Psoas muscle (tissue), 7 donors: ENCODE measurements at regions not wholly inside any gene's neighbourhood (a gene's known extent, or its start where the extent isn't known, plus 50 kb on each side); places are given as distances from the start of the nearest gene placed in this dataset.

Source experiments
- ATAC-seq, 4 donors: fragments of 200-7000 bp; cut with Tn5 transposase; one replicate each; pipeline ENCODE4 v1.9.1; 2020; ENCODE audit warnings: moderate library complexity in 3 of 4, mild to moderate bottlenecking in 2 of 4
- DNase-seq, 2 donors: peaks; one replicate each; pipeline ENCODE4 v3.0.0-alpha.2; 2020
- H3K27ac ChIP-seq: fragments of 200-600 bp; one replicate; pipeline ENCODE4 v1.8.0; 2022
- H3K27me3 ChIP-seq, 3 donors: fragments of 200-600 bp in 1 of 3; one replicate each; pipeline versions ENCODE4 v1.6.1 to v1.8.0; 2013 to 2022; ENCODE audit warnings: low read length in 2 of 3, mild to moderate bottlenecking in 2 of 3, moderate library complexity in 1 of 3; ENCODE audit not compliant: insufficient read depth in 3 of 3
- H3K36me3 ChIP-seq, 2 donors: fragments of 200-600 bp in 1 of 2; one replicate each; pipeline versions ENCODE4 v1.6.1 to v1.8.0; 2013 to 2022; ENCODE audit warnings: low read depth in 1 of 2, mild to moderate bottlenecking in 1 of 2, moderate library complexity in 1 of 2; ENCODE audit not compliant: insufficient read depth in 1 of 2
- H3K4me1 ChIP-seq: fragments of 200-600 bp; one replicate; pipeline ENCODE4 v1.8.0; 2022
- H3K4me3 ChIP-seq: fragments of 200-600 bp; one replicate; pipeline ENCODE4 v1.8.0; 2022; ENCODE audit warnings: mild to moderate bottlenecking
- H3K9me3 ChIP-seq: fragments of 200-600 bp; one replicate; pipeline ENCODE4 v1.8.0; 2022
- WGBS, 3 donors: extraction: QIAGEN DNeasy Blood & Tissue Kit; methylation state at CpG; one replicate each; pipeline versions ENCODE4 v1.1.6 to v1.1.7; 2013; 5-methylcytosine and 5-hydroxymethylcytosine counted together
- intact Hi-C, 2 donors: fragments of 100-400 bp; cut with DNase I; formaldehyde crosslinking; loops; one replicate each; pipeline versions ENCODE4 v1.11.0 to v1.14.2; 2022
- TF ChIP-seq, protein P1 (sequence below): fragments of 200-600 bp; IDR thresholded peaks from one replicate; pipeline ENCODE4 v1.8.0; 2022; ENCODE audit warnings: antibody characterized with exemption
- donor health status: healthy with polysubstance abuse.
- donor health status: DM: no; HTN: no; CAD: no; lungs with moderate emphysema.
- donor health status: Bipolar disorder and iron deficiency.
- donor health status: healthy.
- donor health status: DM: yes; HTN: yes; CAD: no.
- donor health status: DM: no; HTN: no; CAD: no.
- donor health status: DM: yes; HTN: yes; CAD: no.

DNA sequence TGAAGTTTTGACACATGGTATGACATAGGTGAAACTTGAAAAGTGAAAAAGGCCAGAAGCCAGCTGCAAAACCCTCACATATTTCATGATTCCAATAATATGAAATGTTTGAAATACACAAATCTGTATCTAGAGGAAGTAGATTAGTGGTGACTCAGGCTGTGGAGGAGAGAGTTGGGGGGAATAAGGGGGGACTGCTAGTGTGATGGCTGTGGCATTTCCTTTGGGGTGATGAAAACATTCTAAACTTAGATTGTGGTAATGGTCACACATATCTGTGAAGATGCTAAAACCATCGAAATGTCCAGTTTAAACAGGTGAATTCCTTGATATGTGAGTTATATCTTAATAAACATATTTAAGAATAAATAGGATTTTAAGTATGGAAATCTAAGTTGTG is 343.5 kb upstream of the SFRP2 start:
- Histone ChIP-seq H3K36me3 (no peaks in the 10 kb centered on the region), H3K27ac (no peak overlapping the region), H3K27me3 (no peaks in the 10 kb centered on the region), H3K4me3 (no peak overlapping the region), H3K4me1 (no peaks in the 10 kb centered on the region), H3K9me3 (no peaks in the 10 kb centered on the region)
- WGBS, 3 donors = 79 to 94% (median 80%) methylated on average over 1 of the region's 1 CpG
- no peak for DNase-seq
- intact Hi-C loops = no loop called here
- TF ChIP-seq, protein P1, sequence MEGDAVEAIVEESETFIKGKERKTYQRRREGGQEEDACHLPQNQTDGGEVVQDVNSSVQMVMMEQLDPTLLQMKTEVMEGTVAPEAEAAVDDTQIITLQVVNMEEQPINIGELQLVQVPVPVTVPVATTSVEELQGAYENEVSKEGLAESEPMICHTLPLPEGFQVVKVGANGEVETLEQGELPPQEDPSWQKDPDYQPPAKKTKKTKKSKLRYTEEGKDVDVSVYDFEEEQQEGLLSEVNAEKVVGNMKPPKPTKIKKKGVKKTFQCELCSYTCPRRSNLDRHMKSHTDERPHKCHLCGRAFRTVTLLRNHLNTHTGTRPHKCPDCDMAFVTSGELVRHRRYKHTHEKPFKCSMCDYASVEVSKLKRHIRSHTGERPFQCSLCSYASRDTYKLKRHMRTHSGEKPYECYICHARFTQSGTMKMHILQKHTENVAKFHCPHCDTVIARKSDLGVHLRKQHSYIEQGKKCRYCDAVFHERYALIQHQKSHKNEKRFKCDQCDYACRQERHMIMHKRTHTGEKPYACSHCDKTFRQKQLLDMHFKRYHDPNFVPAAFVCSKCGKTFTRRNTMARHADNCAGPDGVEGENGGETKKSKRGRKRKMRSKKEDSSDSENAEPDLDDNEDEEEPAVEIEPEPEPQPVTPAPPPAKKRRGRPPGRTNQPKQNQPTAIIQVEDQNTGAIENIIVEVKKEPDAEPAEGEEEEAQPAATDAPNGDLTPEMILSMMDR = no peak
- no peak for ATAC-seq

DNA sequence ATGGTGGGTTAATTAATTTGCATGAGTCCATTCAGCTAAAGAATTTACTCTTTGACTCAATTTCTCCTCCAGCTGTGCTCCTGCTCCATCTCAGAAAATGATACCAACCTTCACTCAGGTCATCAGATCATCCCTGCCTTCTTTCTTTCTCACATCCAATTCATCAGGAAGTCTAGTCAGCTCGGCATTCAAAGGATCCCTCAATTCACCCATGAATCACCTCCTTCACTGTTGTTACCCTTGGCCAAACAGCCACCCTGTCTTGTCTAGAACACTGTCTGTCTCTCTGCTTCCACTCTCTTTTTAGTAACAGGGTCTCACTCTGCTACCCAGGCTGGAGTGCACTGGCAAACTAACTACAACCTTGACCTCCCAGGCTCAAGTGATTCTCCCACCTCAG is 337.4 kb upstream of the SFRP2 start:
- 70 to 86% (median 75%) methylated on average over 1 of the region's 1 CpG for WGBS, 3 donors
- TF ChIP-seq, protein P1 = no peak
- H3K27ac ChIP-seq = no peak overlapping the region
- DNase-seq (no peak), ATAC-seq (no peak)
- no peaks in the 10 kb centered on the region for H3K9me3 ChIP-seq
- H3K27me3 ChIP-seq = no peaks in the 10 kb centered on the region
- intact Hi-C loops = no loop called here
- H3K4me1 ChIP-seq = no peaks in the 10 kb centered on the region
- no peak overlapping the region for H3K4me3 ChIP-seq
- no peaks in the 10 kb centered on the region for H3K36me3 ChIP-seq

DNA sequence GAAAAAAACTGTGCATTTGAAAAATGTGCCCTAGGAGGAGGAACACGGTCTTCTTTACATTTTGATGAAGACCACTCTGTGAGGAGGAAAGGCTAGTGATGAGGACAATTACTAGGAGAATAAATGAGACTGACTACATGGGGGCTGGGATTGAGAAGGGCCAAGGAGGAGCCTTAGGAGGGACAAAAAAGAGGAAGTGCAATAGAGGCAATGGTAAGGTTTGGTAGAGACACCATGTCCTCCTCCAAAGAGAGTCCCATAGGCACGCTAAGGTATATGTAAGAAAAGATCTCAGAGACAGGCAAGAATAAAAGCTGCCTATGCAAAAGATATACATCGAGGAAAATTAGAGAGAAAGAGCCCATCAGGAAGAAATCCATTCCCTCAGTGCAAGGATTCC is 336.5 kb upstream of the SFRP2 start:
- no peak for ATAC-seq
- Histone ChIP-seq H3K9me3 (no peaks in the 10 kb centered on the region), H3K36me3 (no peaks in the 10 kb centered on the region), H3K4me3 (no peak overlapping the region), H3K27ac (no peak overlapping the region), H3K4me1 (no peaks in the 10 kb centered on the region), H3K27me3 (no peaks in the 10 kb centered on the region)
- intact Hi-C loops = no loop called here
- TF ChIP-seq, protein P1 = no peak
- 84 to 90% (median 87%) methylated on average over 3 of the region's 3 CpGs for WGBS, 3 donors
- no peak for DNase-seq

DNA sequence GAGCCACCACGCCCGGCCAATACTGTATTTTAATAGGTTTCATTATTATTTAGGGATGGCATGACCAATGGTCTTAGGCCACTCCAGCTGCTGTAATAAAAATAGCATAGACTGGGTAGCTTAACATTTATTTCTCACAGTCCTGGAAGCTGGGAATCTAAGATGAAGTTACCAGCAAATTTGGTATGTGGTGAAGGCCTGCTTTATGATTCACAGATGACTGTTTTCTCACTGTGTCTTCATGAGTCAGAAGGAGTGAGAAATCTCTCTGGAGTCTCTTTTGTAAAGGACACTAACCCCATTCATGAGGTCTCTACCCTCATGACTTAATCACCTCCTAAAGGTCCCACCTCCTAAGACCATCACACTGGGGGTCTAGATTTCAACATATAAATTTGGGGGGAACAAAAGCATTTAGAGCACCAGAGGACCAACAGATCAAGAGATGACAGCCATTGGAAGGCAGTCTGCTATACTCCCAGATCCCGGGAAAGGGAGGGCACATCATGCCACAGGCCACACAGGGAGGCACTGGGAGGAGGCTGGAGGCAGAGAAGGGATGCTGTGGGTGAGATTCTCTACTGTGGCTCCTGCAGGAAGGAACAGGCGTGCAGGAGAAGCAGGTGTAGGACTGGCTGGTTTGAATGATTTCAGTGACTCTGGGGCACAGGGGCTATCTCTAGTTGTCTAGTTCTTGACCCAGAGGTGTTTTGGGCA is 335.8 kb upstream of the SFRP2 start:
- Histone ChIP-seq H3K36me3 (no peaks in the 10 kb centered on the region), H3K27ac (no peak overlapping the region), H3K4me3 (no peak overlapping the region), H3K27me3 (no peaks in the 10 kb centered on the region), H3K9me3 (no peaks in the 10 kb centered on the region), H3K4me1 (no peaks in the 10 kb centered on the region)
- no peak for DNase-seq
- WGBS, 3 donors = 29 to 45% (median 32%) methylated on average over 4 of the region's 4 CpGs
- TF ChIP-seq, protein P1 = no peak
- ATAC-seq = no peak
- intact Hi-C loops = no loop called here

DNA sequence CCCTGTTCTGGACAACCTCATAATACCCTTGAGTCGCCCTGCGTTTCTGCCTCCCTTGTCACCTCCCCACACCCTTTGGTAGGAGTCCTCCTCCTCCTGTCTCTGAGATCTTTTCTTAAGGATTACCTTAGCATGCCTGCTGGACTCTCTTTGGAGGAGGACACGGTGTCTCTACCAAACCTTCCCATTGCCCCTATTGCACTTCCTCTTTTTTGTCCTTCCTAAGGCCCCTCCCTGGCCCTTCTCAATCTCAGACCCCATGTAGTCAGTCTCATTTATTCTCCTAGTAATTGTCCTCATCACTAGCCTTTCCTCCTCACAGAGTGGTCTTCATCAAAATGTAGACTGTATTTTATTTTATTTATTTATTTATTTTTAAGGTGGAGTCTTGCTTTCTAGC is 335.0 kb upstream of the SFRP2 start:
- Histone ChIP-seq H3K4me1 (no peaks in the 10 kb centered on the region), H3K27ac (no peak overlapping the region), H3K36me3 (no peaks in the 10 kb centered on the region), H3K27me3 (no peaks in the 10 kb centered on the region), H3K4me3 (no peak overlapping the region), H3K9me3 (no peaks in the 10 kb centered on the region)
- TF ChIP-seq, protein P1 = no peak
- no peak for DNase-seq
- no peak for ATAC-seq
- intact Hi-C loops = no loop called here
- 87 to 95% (median 93%) methylated on average over 3 of the region's 3 CpGs for WGBS, 3 donors
